ENCODE measurements at regions not wholly inside any gene's neighbourhood (a gene's known extent, or its start where the extent isn't known, plus 50 kb on each side); places are given as distances from the start of the nearest gene placed in this dataset.

GRCh38 chr4:24078347-24078962, 188.6 kb upstream of the PPARGC1A start:
- H3K36me3 ChIP-seq (replicated peaks in 1 of 2), result no peaks in the 10 kb centered on the region
- intact Hi-C loops (cut with DNase I), result no loop called here
- DNase-seq, result no peak
- no peak overlapping the region for H3K4me3 ChIP-seq
- no peaks in the 10 kb centered on the region for H3K4me1 ChIP-seq (replicated peaks in 1 of 2)
- TF ChIP-seq POLR2A (IDR thresholded peaks at IDR 0.05) (no peak), CTCF (IDR thresholded peaks at IDR 0.05) (no peak)
- H3K27ac ChIP-seq, result no peak overlapping the region
- H3K27me3 ChIP-seq, result no peaks in the 10 kb centered on the region
- 85 to 92% (median 88%) methylated on average over 2 of the region's 2 CpGs for WGBS, 4 donors
- no peaks in the 10 kb centered on the region for H3K9me3 ChIP-seq (replicated peaks in 1 of 3)

GRCh38 chr4:24076811-24077210, 187.0 kb upstream of the PPARGC1A start:
- Histone ChIP-seq H3K9me3 (replicated peaks in 1 of 3) (no peaks in the 10 kb centered on the region), H3K27me3 (no peaks in the 10 kb centered on the region), H3K27ac (no peak overlapping the region), H3K4me1 (replicated peaks in 1 of 2) (no peaks in the 10 kb centered on the region), H3K36me3 (replicated peaks in 1 of 2) (no peaks in the 10 kb centered on the region), H3K4me3 (no peak overlapping the region)
- intact Hi-C loops (cut with DNase I), result no loop called here
- no peak for DNase-seq
- WGBS, 4 donors, result 77 to 87% (median 80%) methylated on average over 1 of the region's 1 CpG
- TF ChIP-seq POLR2A (IDR thresholded peaks at IDR 0.05), result no peak
- no peak for TF ChIP-seq CTCF (IDR thresholded peaks at IDR 0.05)

GRCh38 chr4:24073948-24074347, 184.1 kb upstream of the PPARGC1A start:
- intact Hi-C loops (cut with DNase I), result no loop called here
- DNase-seq, result no peak
- Histone ChIP-seq H3K9me3 (replicated peaks in 1 of 3) (no peaks in the 10 kb centered on the region), H3K36me3 (replicated peaks in 1 of 2) (no peaks in the 10 kb centered on the region), H3K4me3 (no peak overlapping the region), H3K4me1 (replicated peaks in 1 of 2) (no peaks in the 10 kb centered on the region), H3K27me3 (no peaks in the 10 kb centered on the region), H3K27ac (no peak overlapping the region)
- TF ChIP-seq CTCF (IDR thresholded peaks at IDR 0.05), result no peak
- TF ChIP-seq POLR2A (IDR thresholded peaks at IDR 0.05), result no peak
- 75 to 87% (median 85%) methylated on average over 6 to 7 of the region's 7 CpGs for WGBS, 4 donors

- no peak for TF ChIP-seq CTCF (IDR thresholded peaks at IDR 0.05)
- TF ChIP-seq POLR2A (IDR thresholded peaks at IDR 0.05), result no peak
Observed at GRCh38 chr4:24071612-24072372, 181.9 kb upstream of the PPARGC1A start.

More at GRCh38 chr4:24071612-24072372, 181.9 kb upstream of the PPARGC1A start:
- DNase-seq, result no peak
- Histone ChIP-seq H3K4me3 (no peak overlapping the region), H3K27ac (no peak overlapping the region), H3K36me3 (replicated peaks in 1 of 2) (no peaks in the 10 kb centered on the region), H3K4me1 (replicated peaks in 1 of 2) (no peaks in the 10 kb centered on the region), H3K27me3 (no peaks in the 10 kb centered on the region), H3K9me3 (replicated peaks in 1 of 3) (no peaks in the 10 kb centered on the region)
- 76 to 79% (median 78%) methylated on average over 2 of the region's 2 CpGs for WGBS, 4 donors
- intact Hi-C loops (cut with DNase I), result no loop called here
